IMR-90 (cell line): ENCODE measurements at regions not wholly inside any gene's neighbourhood (a gene's known extent, or its start where the extent isn't known, plus 50 kb on each side); places are given as distances from the start of the nearest gene placed in this dataset.

Experiments used
- ATAC-seq: fragments of 200-7000 bp; cut with Tn5 transposase; 2 replicates; pipeline ENCODE4 v1.9.1; 2020; ENCODE audit warnings: low read depth, mild to moderate bottlenecking, moderate library complexity
- BruUV-seq: library from RNA; stranded (reverse); fragments of 400-500 nt; replicated peaks from 2 replicates; lab custom pipeline; 2021; lab: Mats Ljungman, UMichigan
- CTCF ChIA-PET: fragments of 300-600 bp; formaldehyde crosslinking; extraction: SDS; loops from one replicate; lab custom pipeline; 2021; ENCODE audit warnings: antibody characterized with exemption; lab: Yijun Ruan, JAX
- POLR2A ChIA-PET: fragments of 300-600 bp; sonication (Branson Sonifier 250); formaldehyde crosslinking; loops from one replicate; lab custom pipeline; 2022; ENCODE audit warnings: antibody characterized with exemption; ENCODE audit not compliant: unreplicated experiment; lab: Charles Lee
- DNase-seq: peaks from one replicate; pipeline ENCODE4 v3.0.0; 2013
- H2AFZ ChIP-seq: replicated peaks from 2 replicates; pipeline ENCODE3; 2013; ENCODE audit warnings: low read length, mild to moderate bottlenecking; ENCODE audit not compliant: poor library complexity
- H2AK5ac ChIP-seq: 2 replicates; pipeline ENCODE4 v1.6.1; 2013; ENCODE audit warnings: low read depth, low read length, inconsistent platforms
- H2AK9ac ChIP-seq: replicated peaks from 2 replicates; pipeline ENCODE3; 2013; ENCODE audit warnings: mild to moderate bottlenecking, low read depth, low read length, moderate library complexity; ENCODE audit not compliant: poor library complexity
- H2BK120ac ChIP-seq: 2 replicates; pipeline ENCODE4 v1.6.1; 2013; ENCODE audit warnings: low read depth, low read length, inconsistent platforms
- H2BK15ac ChIP-seq: 3 replicates; pipeline ENCODE4 v1.6.1; 2013; ENCODE audit warnings: low read depth, low read length, inconsistent platforms
- H2BK20ac ChIP-seq: 2 replicates; pipeline ENCODE4 v1.6.1; 2013; ENCODE audit warnings: low read depth, mild to moderate bottlenecking, inconsistent platforms, low read length, moderate library complexity
- H2BK5ac ChIP-seq: 2 replicates; pipeline ENCODE4 v1.6.1; 2013; ENCODE audit warnings: mild to moderate bottlenecking, low read depth, low read length, inconsistent platforms; ENCODE audit not compliant: poor library complexity, severe bottlenecking
- H3K14ac ChIP-seq: replicated peaks from 2 replicates; pipeline ENCODE4 v1.6.1; 2013; ENCODE audit warnings: low read depth, low read length, inconsistent platforms
- H3K18ac ChIP-seq: 2 replicates; pipeline ENCODE4 v1.6.1; 2013; ENCODE audit warnings: low read depth, low read length, control low read depth
- H3K23ac ChIP-seq: 2 replicates; pipeline ENCODE4 v1.6.1; 2013; ENCODE audit warnings: low read depth, low read length, inconsistent platforms
- H3K27ac ChIP-seq: 2 replicates; pipeline ENCODE4 v1.5.1; 2013; ENCODE audit warnings: mild to moderate bottlenecking, control low read depth, low read length; ENCODE audit not compliant: insufficient read depth
- H3K27me3 ChIP-seq: 2 replicates; pipeline ENCODE4 v1.6.1; 2013; ENCODE audit warnings: low read length; ENCODE audit not compliant: control insufficient read depth, insufficient read depth
- H3K36me3 ChIP-seq: 2 replicates; pipeline ENCODE4 v1.6.1; 2013; ENCODE audit warnings: low read length, mixed read lengths; ENCODE audit not compliant: control insufficient read depth, insufficient read depth
- H3K4ac ChIP-seq: 2 replicates; pipeline ENCODE4 v1.6.1; 2013; ENCODE audit warnings: low read depth, low read length, inconsistent platforms
- H3K4me1 ChIP-seq: 2 replicates; pipeline ENCODE4 v1.6.1; 2013; ENCODE audit warnings: low read length, mixed read lengths; ENCODE audit not compliant: control insufficient read depth, insufficient read depth
- H3K4me2 ChIP-seq: 2 replicates; pipeline ENCODE4 v1.6.1; 2013; ENCODE audit warnings: low read depth, mild to moderate bottlenecking, control low read depth, low read length, moderate library complexity
- H3K4me3 ChIP-seq: 2 replicates; pipeline ENCODE4 v1.5.1; 2013; ENCODE audit warnings: low read depth, mild to moderate bottlenecking, control low read depth, low read length, moderate library complexity; ENCODE audit not compliant: insufficient read depth
- H3K56ac ChIP-seq: 2 replicates; pipeline ENCODE4 v1.6.1; 2013; ENCODE audit warnings: low read length, inconsistent platforms; ENCODE audit not compliant: insufficient read depth; ENCODE audit errors: extremely low read depth
- H3K79me1 ChIP-seq, 2 experiments: 2 replicates each; pipeline ENCODE4 v1.6.1; 2013; ENCODE audit warnings: low read length in 2 of 2, inconsistent platforms in 1 of 2, low read depth in 1 of 2
- H3K9ac ChIP-seq: 2 replicates; pipeline ENCODE4 v1.6.1; 2013; ENCODE audit warnings: low read depth, low read length, control low read depth
- H3K9me1 ChIP-seq: 2 replicates; pipeline ENCODE4 v1.6.1; 2013; ENCODE audit warnings: low read length, inconsistent platforms; ENCODE audit not compliant: insufficient read depth
- H3K9me3 ChIP-seq: 2 replicates; pipeline ENCODE4 v1.6.1; 2013; ENCODE audit warnings: low read length; ENCODE audit not compliant: control insufficient read depth, insufficient read depth
- H4K20me1 ChIP-seq: 2 replicates; pipeline ENCODE4 v1.6.1; 2013; ENCODE audit warnings: low read length, inconsistent platforms; ENCODE audit not compliant: insufficient read depth
- H4K5ac ChIP-seq: 2 replicates; pipeline ENCODE4 v1.6.1; 2013; ENCODE audit warnings: mild to moderate bottlenecking, low read depth, low read length, control low read depth
- H4K8ac ChIP-seq, 2 experiments: 2 replicates each; pipeline ENCODE4 v1.6.1; 2013; ENCODE audit warnings: low read depth in 2 of 2, low read length in 2 of 2, control low read depth in 1 of 2, inconsistent platforms in 1 of 2
- H4K91ac ChIP-seq: 2 replicates; pipeline ENCODE4 v1.6.1; 2013; ENCODE audit warnings: low read depth, low read length, inconsistent platforms; ENCODE audit not compliant: insufficient read depth
- RCOR1 ChIP-seq: IDR thresholded peaks from 2 replicates; pipeline ENCODE4 v1.6.1; 2012; ENCODE audit warnings: mild to moderate bottlenecking, low read length, improper control_type of control experiment; ENCODE audit not compliant: insufficient replicate concordance
- WGBS, 2 experiments: methylation state at CpG; one replicate each; pipeline versions ENCODE4 v1.1.5 to v1.1.7; 2013; ENCODE audit warnings: missing lambda C conversion rate in 2 of 2; ENCODE audit not compliant: insufficient read length in 1 of 2; ENCODE audit errors: extremely low coverage in 2 of 2; 5-methylcytosine and 5-hydroxymethylcytosine counted together
- dilution Hi-C: fragments of 300-500 bp; cut with HindIII; formaldehyde crosslinking; loops from one replicate; pipeline ENCODE4 v1.14.3; 2018; ENCODE audit warnings: low sequenced_read_pairs; ENCODE audit not compliant: unreplicated experiment
- in situ Hi-C: fragments of 300-500 bp; cut with MboI; formaldehyde crosslinking; loops from 3 replicates; pipeline ENCODE4 v1.14.3; 2019; ENCODE audit warnings: low sequenced_read_pairs, inconsistent platforms, mixed read lengths
- intact Hi-C: fragments of 100-400 bp; cut with micrococcal nuclease; formaldehyde crosslinking; loops from 2 replicates; pipeline ENCODE4 v1.10.0; 2022

DNA sequence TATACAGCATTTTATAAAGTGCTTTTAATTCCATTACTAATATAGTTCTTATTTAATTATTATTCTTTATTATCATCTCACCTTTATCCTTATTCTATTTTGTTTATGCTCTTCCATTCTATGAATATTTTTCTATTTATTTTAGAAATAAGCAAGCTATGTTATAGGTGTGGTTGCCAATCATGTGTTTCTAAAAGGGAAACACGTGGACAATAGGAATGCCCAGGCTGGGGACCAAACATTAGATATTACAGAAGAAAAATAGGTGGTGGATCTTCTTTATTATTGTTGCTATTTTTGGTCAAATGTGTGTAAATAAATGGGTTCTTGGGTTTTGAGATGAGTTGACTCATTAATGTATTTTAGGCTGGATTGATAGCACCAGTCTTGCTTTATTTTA lies 438.3 kb downstream of the RAB38 start:
- no peak overlapping the region for H2AFZ ChIP-seq
- no peak overlapping the region for H3K9ac ChIP-seq
- no peaks in the 10 kb centered on the region for H3K79me1 ChIP-seq
- H2AK9ac ChIP-seq, result no peak overlapping the region
- 0% methylated on average over 1 of the region's 1 CpG; no CpG with 5 or more reads in 1 of the 2 experiments for WGBS, 2 experiments
- no peak overlapping the region for H2BK5ac ChIP-seq
- no peak overlapping the region for H2AK5ac ChIP-seq
- intact Hi-C loops (no loop called here), in situ Hi-C loops (no loop called here), dilution Hi-C loops (no loop called here)
- no peak overlapping the region for H3K23ac ChIP-seq
- TF ChIP-seq RCOR1, result no peak
- no peak overlapping the region for H3K56ac ChIP-seq
- H3K14ac ChIP-seq, result no peak overlapping the region
- H3K18ac ChIP-seq, result no peak overlapping the region
- H2BK15ac ChIP-seq, result no peak overlapping the region
- no peak overlapping the region for H4K8ac ChIP-seq
- ATAC-seq (no peak), DNase-seq (no peak)
- H4K5ac ChIP-seq, result no peak overlapping the region
- no peak overlapping the region for H2BK20ac ChIP-seq
- H3K27me3 ChIP-seq, result no peaks in the 10 kb centered on the region
- no peaks in the 10 kb centered on the region for H3K36me3 ChIP-seq
- H3K27ac ChIP-seq, result no peak overlapping the region
- POLR2A ChIA-PET, result no interaction called here
- H3K9me3 ChIP-seq, result no peaks in the 10 kb centered on the region
- H4K20me1 ChIP-seq, result no peaks in the 10 kb centered on the region
- H3K4me1 ChIP-seq, result no peaks in the 10 kb centered on the region
- H3K4ac ChIP-seq, result no peak overlapping the region
- no peaks in the 10 kb centered on the region for H3K9me1 ChIP-seq
- no TSS peak for BruUV-seq
- H3K4me2 ChIP-seq, result no peak overlapping the region
- H4K91ac ChIP-seq, result no peak overlapping the region
- H2BK120ac ChIP-seq, result no peak overlapping the region
- CTCF ChIA-PET, result interaction anchor here (0.6 kb wide), 1 partner anchor 31 kb away, joined by 4 read pairs; no protein-coding TSS in a partner anchor
- H3K4me3 ChIP-seq, result no peak overlapping the region
